Body of pancreas (tissue), 4 donors: ENCODE measurements at regions not wholly inside any gene's neighbourhood (a gene's known extent, or its start where the extent isn't known, plus 50 kb on each side); places are given as distances from the start of the nearest gene placed in this dataset.

Experiments used
- ATAC-seq: fragments of 150-250 bp; one replicate; pipeline ENCODE4 v1.9.1; 2016
- DNase-seq, 4 donors: peaks; one replicate each; pipeline ENCODE4 v3.0.0-alpha.2; 2019
- H3K27ac ChIP-seq, 4 donors: fragments of 200-600 bp; sonication (generic); 1 replicate in 3 of 4; 2 replicates in 1 of 4; pipeline versions ENCODE4 v1.5.1 to v1.6.1; 2016 to 2019; ENCODE audit warnings: mild to moderate bottlenecking in 1 of 4, mixed read lengths in 1 of 4, moderate library complexity in 1 of 4
- H3K27me3 ChIP-seq, 2 donors: fragments of 200-600 bp; sonication (generic); one replicate each; pipeline ENCODE4 v1.6.0; 2016; ENCODE audit warnings: mild to moderate bottlenecking in 1 of 2
- H3K36me3 ChIP-seq, 2 donors: fragments of 200-600 bp; sonication (generic); replicated peaks in 1 of 2; 2 replicates each; pipeline ENCODE4 v1.5.1; 2016; ENCODE audit warnings: low read depth in 2 of 2; ENCODE audit not compliant: insufficient read depth in 1 of 2
- H3K4me1 ChIP-seq: fragments of 200-600 bp; sonication (generic); one replicate; pipeline ENCODE4 v1.6.0; 2016
- H3K4me3 ChIP-seq, 2 donors: fragments of 200-600 bp; sonication (generic); 1 replicate in 1 of 2; 2 replicates in 1 of 2; pipeline ENCODE4 v1.5.1; 2016 to 2019
- H3K9me3 ChIP-seq, 3 donors: fragments of 200-600 bp; sonication (generic); 1 replicate in 2 of 3; 2 replicates in 1 of 3; pipeline ENCODE4 v1.5.1; 2016
- CTCF ChIP-seq, 7 experiments: fragments of 450-650 bp in 4 of 7; fragments of 200-600 bp in 3 of 7; sonication (generic) in 3 of 7; IDR thresholded peaks; one replicate each; pipeline ENCODE4 v1.5.1; 2016 to 2019; ENCODE audit warnings: antibody characterized with exemption in 7 of 7
- POLR2A ChIP-seq, 3 donors: fragments of 450-650 bp; IDR thresholded peaks; one replicate each; pipeline ENCODE4 v1.6.1; 2016; ENCODE audit warnings: antibody characterized with exemption in 3 of 3, mild to moderate bottlenecking in 2 of 3
- WGBS, 2 donors: methylation state at CpG; one replicate each; pipeline ENCODE4 v1.1.5; 2017; 5-methylcytosine and 5-hydroxymethylcytosine counted together
- intact Hi-C: fragments of 100-400 bp; cut with DNase I; formaldehyde crosslinking; loops from one replicate; pipeline ENCODE4 v1.15.1; 2023

- peak overlapping the region in 3 of 4 donors; percentile 25 to 64 (median 61) for H3K27ac ChIP-seq
- peak; percentile 92 for ATAC-seq
Observed at GRCh38 chr9:86766912-86767311, 180.4 kb downstream of the GAS1 start.

GRCh38 chr9:86766511-86766910, 180.8 kb downstream of the GAS1 start:
- DNase-seq = no peak
- ATAC-seq = no peak
- intact Hi-C loops = no loop called here
- 88 to 93% methylated on average over 6 of the region's 6 CpGs for WGBS, 2 donors
- Histone ChIP-seq H3K27me3 (no peaks in the 10 kb centered on the region), H3K9me3 (no peaks in the 10 kb centered on the region), H3K4me1 (peaks cover 5% of the 10 kb centered on the region), H3K27ac (peak overlapping the region in 3 of 4 donors; percentile 25 to 64 (median 61)), H3K36me3 (no peaks in the 10 kb centered on the region), H3K4me3 (no peak overlapping the region)
- TF ChIP-seq CTCF (IDR thresholded peaks at IDR 0.05) (no peak), POLR2A (IDR thresholded peaks at IDR 0.05) (no peak)

More at GRCh38 chr9:86766912-86767311, 180.4 kb downstream of the GAS1 start:
- peak; percentile 54 to 80 (median 64) for DNase-seq
- Histone ChIP-seq H3K9me3 (no peaks in the 10 kb centered on the region), H3K4me3 (no peak overlapping the region), H3K27me3 (no peaks in the 10 kb centered on the region), H3K4me1 (peaks cover 5% of the 10 kb centered on the region), H3K36me3 (no peaks in the 10 kb centered on the region)
- TF ChIP-seq CTCF (IDR thresholded peaks at IDR 0.05) (no peak), POLR2A (IDR thresholded peaks at IDR 0.05) (no peak)
- intact Hi-C loops = no loop called here
- 32 to 60% methylated on average over 7 of the region's 7 CpGs for WGBS, 2 donors

- Histone ChIP-seq H3K27me3 (no peaks in the 10 kb centered on the region), H3K4me1 (peaks cover 5% of the 10 kb centered on the region), H3K27ac (peak overlapping the region in 1 of 4 donors; percentile 64), H3K9me3 (no peaks in the 10 kb centered on the region), H3K36me3 (no peaks in the 10 kb centered on the region), H3K4me3 (no peak overlapping the region)
- intact Hi-C loops = no loop called here
- WGBS, 2 donors = 83 to 93% methylated on average over 12 to 13 of the region's 13 CpGs
- no peak for DNase-seq
- no peak for ATAC-seq
- no peak for TF ChIP-seq POLR2A (IDR thresholded peaks at IDR 0.05)
- no peak for TF ChIP-seq CTCF (IDR thresholded peaks at IDR 0.05)
Observed at GRCh38 chr9:86765746-86766430, 181.4 kb downstream of the GAS1 start.

GRCh38 chr9:86764671-86765343, 182.5 kb downstream of the GAS1 start:
- Histone ChIP-seq H3K9me3 (no peaks in the 10 kb centered on the region), H3K27me3 (no peaks in the 10 kb centered on the region), H3K36me3 (no peaks in the 10 kb centered on the region), H3K27ac (no peak overlapping the region), H3K4me3 (no peak overlapping the region), H3K4me1 (peaks cover 5% of the 10 kb centered on the region)
- WGBS, 2 donors = 89 to 92% methylated on average over 13 of the region's 13 CpGs
- no peak for ATAC-seq
- DNase-seq = no peak
- no peak for TF ChIP-seq CTCF (IDR thresholded peaks at IDR 0.05)
- TF ChIP-seq POLR2A (IDR thresholded peaks at IDR 0.05) = no peak
- intact Hi-C loops = no loop called here
